HepG2 (cell line): ENCODE measurements at regions not wholly inside any gene's neighbourhood (a gene's known extent, or its start where the extent isn't known, plus 50 kb on each side); places are given as distances from the start of the nearest gene placed in this dataset.
A peak's percentile ranks its signal among the peaks of the same experiment; 100 is the strongest.

Source experiments
- ATF6 ChIP-seq: sonication (generic); formaldehyde crosslinking; conservative IDR thresholded peaks from 2 replicates; pipeline ENCODE4 v1.4.0; 2020; ENCODE audit warnings: missing genetic modification reagents
- EED ChIP-seq: sonication (generic); formaldehyde crosslinking; IDR thresholded peaks from 2 replicates; pipeline ENCODE4 v1.5.0; 2020; ENCODE audit warnings: mild to moderate bottlenecking, missing genetic modification reagents
- EP300 ChIP-seq, 3 experiments: sonication (generic) in 1 of 3; formaldehyde crosslinking in 1 of 3; IDR thresholded peaks; 2 replicates each; pipeline versions ENCODE4 v1.5.1 to v1.6.1; 2011 to 2020; ENCODE audit warnings: low read depth in 2 of 3, low read length in 2 of 3, borderline replicate concordance in 1 of 3, improper control_type of control experiment in 1 of 3, mild to moderate bottlenecking in 1 of 3, missing genetic modification reagents in 1 of 3, moderate library complexity in 1 of 3
- HMGXB4 ChIP-seq, 2 experiments: sonication (generic) in 1 of 2; formaldehyde crosslinking in 1 of 2; IDR thresholded peaks; 2 replicates each; pipeline versions ENCODE4 v1.4.0 to v1.6.1; 2018 to 2020; ENCODE audit warnings: missing genetic modification reagents in 2 of 2, borderline replicate concordance in 1 of 2, low read depth in 1 of 2, mild to moderate bottlenecking in 1 of 2, missing biosample characterization in 1 of 2
- KLF13 ChIP-seq: sonication (generic); formaldehyde crosslinking; IDR thresholded peaks from 2 replicates; pipeline ENCODE4 v1.4.0; 2020; ENCODE audit warnings: mild to moderate bottlenecking, missing genetic modification reagents
- MLLT10 ChIP-seq: sonication (generic); formaldehyde crosslinking; IDR thresholded peaks from 2 replicates; pipeline ENCODE4 v1.4.0; 2020; ENCODE audit warnings: missing genetic modification reagents
- POLR2AphosphoS5 ChIP-seq: IDR thresholded peaks from 2 replicates; pipeline ENCODE4 v1.6.1; 2012; ENCODE audit warnings: low read depth, low read length
- SAP130 ChIP-seq: IDR thresholded peaks from 2 replicates; pipeline ENCODE4 v1.6.1; 2016; ENCODE audit warnings: low read depth
- SMAD9 ChIP-seq: sonication (generic); formaldehyde crosslinking; IDR thresholded peaks from 2 replicates; pipeline ENCODE4 v1.5.1; 2020; ENCODE audit warnings: mild to moderate bottlenecking, missing genetic modification reagents
- SMARCC2 ChIP-seq: fragments of 450-650 bp; IDR thresholded peaks from 2 replicates; pipeline ENCODE4 v1.6.1; 2017; ENCODE audit warnings: antibody characterized with exemption, mild to moderate bottlenecking
- SOX13 ChIP-seq, 3 experiments: fragments of 450-650 bp in 1 of 3; sonication (generic) in 1 of 3; formaldehyde crosslinking in 1 of 3; IDR thresholded peaks in 2 of 3; conservative IDR thresholded peaks in 1 of 3; 2 replicates each; pipeline versions ENCODE4 v1.5.0 to v1.6.1; 2016 to 2020; ENCODE audit warnings: antibody characterized with exemption in 1 of 3, mild to moderate bottlenecking in 1 of 3, missing compliant biosample characterization in 1 of 3, missing genetic modification reagents in 1 of 3, moderate library complexity in 1 of 3
- SP5 ChIP-seq: IDR thresholded peaks from 2 replicates; pipeline ENCODE4 v1.6.1; 2016; ENCODE audit warnings: low read depth, borderline replicate concordance
- SSRP1 ChIP-seq: IDR thresholded peaks from 2 replicates; pipeline ENCODE4 v1.6.1; 2016; ENCODE audit warnings: control low read depth
- TBL1XR1 ChIP-seq: fragments of 150-350 bp; IDR thresholded peaks from 2 replicates; pipeline ENCODE4 v1.6.1; 2014; ENCODE audit warnings: borderline replicate concordance, low read length; ENCODE audit not compliant: partially characterized antibody
- TBP ChIP-seq: sonication (generic); formaldehyde crosslinking; IDR thresholded peaks from 2 replicates; pipeline ENCODE4 v1.5.0; 2020; ENCODE audit warnings: missing genetic modification reagents
- TBX2 ChIP-seq: sonication (generic); formaldehyde crosslinking; IDR thresholded peaks from 2 replicates; pipeline ENCODE4 v1.5.0; 2020; ENCODE audit warnings: missing genetic modification reagents, mild to moderate bottlenecking, borderline replicate concordance
- TBX3 ChIP-seq: fragments of 450-650 bp; IDR thresholded peaks from 2 replicates; pipeline ENCODE4 v1.6.1; 2017; ENCODE audit warnings: antibody characterized with exemption, mild to moderate bottlenecking, inconsistent platforms, borderline replicate concordance
- TEAD3 ChIP-seq: optimal IDR thresholded peaks from 2 replicates; pipeline ENCODE3; 2016; ENCODE audit warnings: borderline replicate concordance
- TEF ChIP-seq: sonication (generic); formaldehyde crosslinking; IDR thresholded peaks from 2 replicates; pipeline ENCODE4 v1.5.0; 2020; ENCODE audit warnings: missing genetic modification reagents
- YY1 ChIP-seq: IDR thresholded peaks from 2 replicates; pipeline ENCODE4 v1.6.1; 2011; ENCODE audit warnings: low read length, low read depth, moderate library complexity, mild to moderate bottlenecking; ENCODE audit not compliant: insufficient read depth, insufficient replicate concordance
- ZKSCAN1 ChIP-seq: fragments of 150-350 bp; IDR thresholded peaks from 2 replicates; pipeline ENCODE4 v1.6.1; 2014; ENCODE audit warnings: low read length
- ZNF367 ChIP-seq: sonication (generic); formaldehyde crosslinking; IDR thresholded peaks from 2 replicates; pipeline ENCODE4 v1.4.0; 2020; ENCODE audit warnings: missing genetic modification reagents, borderline replicate concordance
- ZNF432 ChIP-seq: sonication (generic); formaldehyde crosslinking; IDR thresholded peaks from 2 replicates; pipeline ENCODE4 v1.5.0; 2020; ENCODE audit warnings: missing genetic modification reagents, mild to moderate bottlenecking, borderline replicate concordance
- ZNF629 ChIP-seq: sonication (generic); formaldehyde crosslinking; conservative IDR thresholded peaks from 2 replicates; pipeline ENCODE4 v1.5.0; 2020; ENCODE audit warnings: missing genetic modification reagents
- ZNF703 ChIP-seq: sonication (generic); formaldehyde crosslinking; IDR thresholded peaks from 2 replicates; pipeline ENCODE4 v1.5.1; 2020; ENCODE audit warnings: missing genetic modification reagents, mild to moderate bottlenecking, moderate library complexity, borderline replicate concordance
- ZNF724P ChIP-seq: sonication (generic); formaldehyde crosslinking; IDR thresholded peaks from 2 replicates; pipeline ENCODE4 v1.8.0; 2022; ENCODE audit warnings: missing genetic modification reagents, borderline replicate concordance

GRCh38 chr12:115398311-115398781 is 714.4 kb upstream of the TBX3 start (continued):
- TF ChIP-seq SOX13 (IDR thresholded peaks at IDR 0.05) (no peak), SOX13 (CRISPR knock-in tag; conservative IDR thresholded peaks at IDR 0.05 in 1 of 2, IDR thresholded peaks at IDR 0.05 in 1 of 2) (peak in 1 of 2 experiments; percentile 66; a peak in 1 of 4 replicates), TBX3 (no peak), TEAD3 (peak; percentile 91), MLLT10 (CRISPR knock-in tag) (no peak), TBL1XR1 (no peak), ZNF629 (CRISPR knock-in tag) (no peak), SSRP1 (CRISPR knock-in tag) (0 out of 2 replicates have a peak, but pooled peaks have one; percentile 59), KLF13 (CRISPR knock-in tag) (no peak), EED (CRISPR knock-in tag) (no peak), SP5 (CRISPR knock-in tag) (no peak), ATF6 (CRISPR knock-in tag) (0 out of 2 replicates have a peak, but pooled peaks have one; percentile 59), SMARCC2 (no peak), ZNF703 (CRISPR knock-in tag) (no peak), ZNF432 (no peak), YY1 (peak; percentile 47), ZNF724P (no peak; the same call in 1 of the 2 replicates), POLR2AphosphoS5 (no peak), TBX2 (CRISPR knock-in tag) (peak; percentile 88), TEF (CRISPR knock-in tag) (no peak), TBP (CRISPR knock-in tag) (no peak), SAP130 (CRISPR knock-in tag) (peak; percentile 58; the same call in 1 of the 2 replicates), ZKSCAN1 (peak; percentile 55; the same call in 1 of the 2 replicates), ZNF367 (CRISPR knock-in tag) (no peak), EP300 (IDR thresholded peaks at IDR 0.05; ENCODE audit: low read depth in 2 of 2, low read length in 2 of 2) (peak in 1 of 2 experiments; percentile 62; a peak in 2 of 4 replicates), EP300 (CRISPR knock-in tag; IDR thresholded peaks at IDR 0.05; ENCODE audit: borderline replicate concordance) (peak; percentile 56), HMGXB4 (CRISPR knock-in tag; IDR thresholded peaks at IDR 0.05; ENCODE audit: borderline replicate concordance in 1 of 2, low read depth in 1 of 2) (peak; percentile 69 to 84; a peak in 3 of 4 replicates), SMAD9 (CRISPR knock-in tag) (no peak)
